Prostate gland (tissue), 2 donors: ENCODE measurements at regions not wholly inside any gene's neighbourhood (a gene's known extent, or its start where the extent isn't known, plus 50 kb on each side); places are given as distances from the start of the nearest gene placed in this dataset.
A peak's percentile ranks its signal among the peaks of the same experiment; 100 is the strongest.

ENCODE experiments used
- DNase-seq: peaks from one replicate; pipeline ENCODE4 v3.0.0-alpha.2; 2019; ENCODE audit warnings: low spot score
- H3K27ac ChIP-seq, 2 donors: fragments of 200-600 bp; sonication (generic); 2 replicates each; pipeline ENCODE4 v1.5.1; 2017 to 2019
- H3K27me3 ChIP-seq: fragments of 200-600 bp; sonication (generic); replicated peaks from 2 replicates; pipeline ENCODE4 v1.5.1; 2019; ENCODE audit not compliant: insufficient read depth
- H3K36me3 ChIP-seq, 2 donors: fragments of 200-600 bp; sonication (generic); 1 replicate in 1 of 2; 2 replicates in 1 of 2; pipeline versions ENCODE4 v1.5.1 to v1.8.1; 2017 to 2019
- H3K4me1 ChIP-seq: fragments of 200-600 bp; sonication (generic); replicated peaks from 2 replicates; pipeline ENCODE4 v1.5.1; 2019
- H3K4me3 ChIP-seq, 2 donors: fragments of 200-600 bp; sonication (generic); 2 replicates each; pipeline ENCODE4 v1.5.1; 2017 to 2019
- H3K9me3 ChIP-seq: fragments of 200-600 bp; sonication (generic); 2 replicates; pipeline ENCODE4 v1.5.1; 2017
- POLR2A ChIP-seq: fragments of 450-650 bp; IDR thresholded peaks from one replicate; pipeline ENCODE4 v1.6.1; 2016; ENCODE audit warnings: antibody characterized with exemption, mild to moderate bottlenecking
- POLR2AphosphoS5 ChIP-seq: sonication (generic); formaldehyde crosslinking; IDR thresholded peaks from one replicate; pipeline ENCODE4 v1.6.1; 2017; ENCODE audit warnings: antibody characterized with exemption
- WGBS: methylation state at CpG from one replicate; pipeline ENCODE4 v1.1.5; 2018; 5-methylcytosine and 5-hydroxymethylcytosine counted together
- intact Hi-C: fragments of 100-400 bp; cut with DNase I; formaldehyde crosslinking; loops from one replicate; pipeline ENCODE4 v1.14.2; 2022
- TF ChIP-seq, protein P1 (sequence below), 4 experiments: fragments of 200-600 bp in 2 of 4; fragments of 450-650 bp in 2 of 4; sonication (generic) in 2 of 4; IDR thresholded peaks; 1 replicate in 3 of 4; 2 replicates in 1 of 4; pipeline ENCODE4 v1.5.1; 2016 to 2019; ENCODE audit warnings: antibody characterized with exemption in 4 of 4, mild to moderate bottlenecking in 2 of 4, moderate library complexity in 2 of 4

DNA sequence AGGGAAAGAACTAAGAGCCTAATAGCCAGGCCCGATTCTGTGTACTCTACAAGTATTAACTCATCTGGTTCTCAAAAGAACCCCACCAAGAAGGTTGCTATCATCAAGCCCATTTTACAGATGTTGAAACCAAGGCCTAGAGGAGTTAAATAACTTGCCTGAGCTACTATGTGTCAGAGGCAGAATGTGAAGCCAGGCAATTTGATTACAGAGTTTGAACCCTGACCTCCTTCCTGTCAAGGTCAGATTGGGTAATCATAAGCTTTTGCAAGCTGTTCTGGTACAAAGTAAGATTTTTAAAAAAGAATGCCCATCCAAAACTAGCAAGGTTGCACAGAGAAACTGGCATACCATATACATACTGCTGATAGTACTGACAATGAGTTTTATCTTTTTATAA is 227.1 kb downstream of the HAUS1 start:
- H3K9me3 ChIP-seq = no peaks in the 10 kb centered on the region
- DNase-seq = no peak
- no peaks in the 10 kb centered on the region for H3K27me3 ChIP-seq
- TF ChIP-seq, protein P1, sequence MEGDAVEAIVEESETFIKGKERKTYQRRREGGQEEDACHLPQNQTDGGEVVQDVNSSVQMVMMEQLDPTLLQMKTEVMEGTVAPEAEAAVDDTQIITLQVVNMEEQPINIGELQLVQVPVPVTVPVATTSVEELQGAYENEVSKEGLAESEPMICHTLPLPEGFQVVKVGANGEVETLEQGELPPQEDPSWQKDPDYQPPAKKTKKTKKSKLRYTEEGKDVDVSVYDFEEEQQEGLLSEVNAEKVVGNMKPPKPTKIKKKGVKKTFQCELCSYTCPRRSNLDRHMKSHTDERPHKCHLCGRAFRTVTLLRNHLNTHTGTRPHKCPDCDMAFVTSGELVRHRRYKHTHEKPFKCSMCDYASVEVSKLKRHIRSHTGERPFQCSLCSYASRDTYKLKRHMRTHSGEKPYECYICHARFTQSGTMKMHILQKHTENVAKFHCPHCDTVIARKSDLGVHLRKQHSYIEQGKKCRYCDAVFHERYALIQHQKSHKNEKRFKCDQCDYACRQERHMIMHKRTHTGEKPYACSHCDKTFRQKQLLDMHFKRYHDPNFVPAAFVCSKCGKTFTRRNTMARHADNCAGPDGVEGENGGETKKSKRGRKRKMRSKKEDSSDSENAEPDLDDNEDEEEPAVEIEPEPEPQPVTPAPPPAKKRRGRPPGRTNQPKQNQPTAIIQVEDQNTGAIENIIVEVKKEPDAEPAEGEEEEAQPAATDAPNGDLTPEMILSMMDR (IDR thresholded peaks at IDR 0.05) = no peak
- TF ChIP-seq POLR2A (no peak), POLR2AphosphoS5 (no peak)
- intact Hi-C loops = no loop called here
- H3K4me3 ChIP-seq = no peak overlapping the region
- no peaks in the 10 kb centered on the region for H3K36me3 ChIP-seq
- WGBS = 100% methylated on average over 1 of the region's 1 CpG
- no peak overlapping the region for H3K27ac ChIP-seq
- no peaks in the 10 kb centered on the region for H3K4me1 ChIP-seq

DNA sequence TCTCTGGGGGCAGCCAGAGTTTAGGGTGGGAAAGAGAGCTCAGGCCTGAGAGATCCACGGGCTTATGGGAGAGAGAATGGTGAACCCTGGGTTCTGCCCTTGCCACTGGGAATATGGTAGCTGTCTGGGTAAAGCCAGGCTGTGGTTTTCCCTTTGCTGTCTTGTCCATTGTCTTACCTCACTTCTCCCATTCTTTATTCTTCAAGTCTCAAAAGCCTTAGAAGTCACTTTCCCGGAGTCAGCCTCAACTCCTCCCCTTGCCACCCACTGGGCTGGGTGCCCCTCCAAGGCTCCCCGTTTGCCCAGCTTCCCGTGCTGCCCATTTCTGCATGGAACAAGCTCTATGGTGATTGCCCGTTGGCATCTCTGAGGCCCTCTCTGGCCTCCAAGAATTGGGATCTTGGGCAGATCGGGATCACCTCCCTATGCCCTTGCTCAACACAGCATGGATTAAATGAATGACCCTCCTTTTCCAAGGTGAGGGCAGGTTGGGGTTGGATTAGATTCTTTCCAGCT is 228.2 kb downstream of the HAUS1 start:
- intact Hi-C loops = no loop called here
- Histone ChIP-seq H3K9me3 (no peaks in the 10 kb centered on the region), H3K36me3 (no peaks in the 10 kb centered on the region), H3K27ac (no peak overlapping the region), H3K27me3 (no peaks in the 10 kb centered on the region), H3K4me1 (no peaks in the 10 kb centered on the region), H3K4me3 (no peak overlapping the region)
- TF ChIP-seq POLR2AphosphoS5 (no peak), POLR2A (no peak)
- TF ChIP-seq, protein P1 (IDR thresholded peaks at IDR 0.05) = no peak
- 70% methylated on average over 6 of the region's 6 CpGs for WGBS
- no peak for DNase-seq

DNA sequence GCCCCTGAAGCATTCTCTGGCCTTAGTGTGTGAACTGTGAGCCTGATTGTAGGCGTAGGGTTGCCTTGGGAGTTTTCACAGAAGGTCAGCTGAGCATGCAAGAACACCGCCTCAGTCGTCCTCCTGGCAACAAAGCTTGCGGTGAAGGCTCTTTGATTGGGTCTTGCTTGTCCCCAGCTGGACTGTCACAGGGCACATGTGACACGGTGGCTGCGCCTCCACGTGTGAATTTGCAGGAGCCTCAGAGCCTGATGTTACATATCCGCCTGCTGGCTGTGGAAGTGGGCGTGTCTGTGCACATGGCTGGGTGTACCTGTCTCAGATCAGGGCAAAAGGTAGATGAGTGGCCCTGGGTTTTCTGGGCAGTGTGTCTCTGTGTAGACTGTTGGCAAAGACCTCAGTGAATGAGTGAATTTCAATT is 228.7 kb downstream of the HAUS1 start:
- TF ChIP-seq POLR2AphosphoS5 = no peak
- TF ChIP-seq, protein P1 (IDR thresholded peaks at IDR 0.05) = no peak
- no peak for TF ChIP-seq POLR2A
- WGBS = 22% methylated on average over 9 of the region's 9 CpGs
- Histone ChIP-seq H3K9me3 (no peaks in the 10 kb centered on the region), H3K27ac (no peak overlapping the region), H3K4me3 (peak overlapping the region in 1 of 2 donors; percentile 40), H3K27me3 (no peaks in the 10 kb centered on the region), H3K36me3 (no peaks in the 10 kb centered on the region), H3K4me1 (no peaks in the 10 kb centered on the region)
- intact Hi-C loops = no loop called here
- DNase-seq = no peak

DNA sequence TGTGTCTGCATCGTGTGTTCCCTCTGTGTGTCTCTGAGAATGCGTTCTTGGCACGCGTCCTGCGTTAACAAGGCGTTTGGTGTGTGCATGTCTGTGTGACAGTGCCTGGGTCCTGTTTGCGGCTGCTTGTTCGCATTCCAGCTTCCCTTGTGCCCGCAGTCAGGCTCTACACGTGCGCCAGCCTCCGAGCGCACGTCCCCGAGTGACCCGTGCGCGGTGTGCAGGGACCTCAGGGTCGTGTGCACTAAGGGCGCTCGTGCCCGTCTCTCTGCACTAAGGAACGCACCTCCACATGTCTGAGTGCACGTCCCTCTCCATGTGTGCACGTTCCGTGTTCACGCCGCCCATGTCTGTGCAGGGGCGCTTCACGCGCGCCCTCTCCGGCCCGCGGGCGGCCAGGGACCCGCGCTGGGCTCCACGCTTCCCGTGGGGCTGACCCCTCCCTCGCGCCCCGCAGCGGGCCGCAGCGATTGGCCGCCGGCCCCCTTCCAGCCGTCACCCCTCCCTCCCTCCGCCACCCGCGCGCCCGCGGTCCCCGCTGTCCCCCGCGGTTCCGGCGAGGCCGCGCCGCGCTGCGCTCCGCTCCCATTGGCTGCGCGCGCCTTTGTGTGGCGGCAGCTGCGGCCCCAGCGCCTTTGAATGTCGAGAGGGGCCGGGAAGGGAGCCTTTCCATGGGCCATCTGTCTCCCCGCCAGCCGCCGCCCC is 229.4 kb downstream of the HAUS1 start:
- H3K27me3 ChIP-seq = no peaks in the 10 kb centered on the region
- H3K9me3 ChIP-seq = no peaks in the 10 kb centered on the region
- peak overlapping the region; percentile 40 for H3K4me3 ChIP-seq
- WGBS = under 1% methylated on average over 45 of the region's 77 CpGs
- intact Hi-C loops = no loop called here
- no peak overlapping the region for H3K27ac ChIP-seq
- H3K4me1 ChIP-seq = no peaks in the 10 kb centered on the region
- TF ChIP-seq POLR2AphosphoS5 (no peak), POLR2A (no peak)
- TF ChIP-seq, protein P1 (IDR thresholded peaks at IDR 0.05) = no peak
- no peaks in the 10 kb centered on the region for H3K36me3 ChIP-seq
- peak; percentile 24 for DNase-seq

DNA sequence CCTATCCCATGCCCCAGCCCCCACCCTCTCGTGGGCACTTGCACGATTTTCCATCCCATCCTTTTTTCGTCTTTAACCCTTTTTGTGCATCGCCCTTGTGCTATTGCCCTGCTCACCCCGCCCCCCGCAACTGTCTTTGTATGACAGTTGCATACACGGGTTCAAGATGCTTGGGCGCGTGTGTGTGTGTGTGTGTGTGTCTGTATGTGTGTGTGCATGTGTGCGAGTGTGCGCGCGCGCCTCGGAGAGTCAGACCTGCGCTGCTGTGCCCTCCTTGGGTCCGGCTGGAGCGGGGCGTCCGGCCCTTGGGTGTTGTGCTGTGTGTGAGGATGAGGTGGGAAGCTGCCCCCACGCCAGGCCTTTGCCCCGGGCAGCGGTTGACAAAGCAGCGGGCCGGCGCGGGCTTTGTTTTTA is 230.7 kb downstream of the HAUS1 start:
- 3% methylated on average over 27 of the region's 27 CpGs for WGBS
- H3K4me1 ChIP-seq = no peaks in the 10 kb centered on the region
- TF ChIP-seq POLR2AphosphoS5 = no peak
- TF ChIP-seq, protein P1 (IDR thresholded peaks at IDR 0.05) = no peak
- no peak for TF ChIP-seq POLR2A
- peak overlapping the region; percentile 40 for H3K4me3 ChIP-seq
- no peaks in the 10 kb centered on the region for H3K9me3 ChIP-seq
- intact Hi-C loops = loop anchor here (5.0 kb wide), 2 partner anchors 52 to 77 kb away; no protein-coding TSS in a partner anchor
- H3K36me3 ChIP-seq = no peaks in the 10 kb centered on the region
- peak overlapping the region in 1 of 2 donors; percentile 58 for H3K27ac ChIP-seq
- H3K27me3 ChIP-seq = no peaks in the 10 kb centered on the region
- no peak for DNase-seq
